MM.1S (cell line): ENCODE measurements at regions not wholly inside any gene's neighbourhood (a gene's known extent, or its start where the extent isn't known, plus 50 kb on each side); places are given as distances from the start of the nearest gene placed in this dataset.

ENCODE experiments used
- EZH2phosphoT487 ChIP-seq: fragments of 300-600 bp; sonication (generic); IDR thresholded peaks from 2 replicates; pipeline ENCODE4 v1.6.1; 2018; ENCODE audit warnings: antibody characterized with exemption, low read length
- TF ChIP-seq, protein P1 (sequence below): fragments of 300-600 bp; sonication (generic); IDR thresholded peaks from 2 replicates; pipeline ENCODE4 v1.5.1; 2016; ENCODE audit warnings: antibody characterized with exemption, low read length, mixed read lengths

DNA sequence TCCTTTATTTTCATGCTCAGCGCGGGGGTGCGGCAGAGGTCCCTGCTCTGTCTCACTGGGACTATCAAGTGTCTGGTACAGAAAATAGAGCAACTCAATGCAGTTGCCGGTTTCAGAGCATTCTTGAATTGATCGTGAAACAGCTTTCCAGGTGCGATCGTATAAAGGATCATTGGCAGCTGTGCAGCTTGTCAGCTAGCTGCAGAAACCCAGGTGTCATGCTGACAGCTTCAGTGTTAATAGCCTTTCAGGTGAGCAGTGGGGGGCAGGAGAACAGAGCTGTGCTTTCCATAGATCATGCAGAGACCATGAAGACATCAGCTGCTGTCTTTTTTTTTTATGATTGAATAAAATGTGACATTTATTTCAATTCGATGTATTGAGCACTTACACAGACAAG, 583.9 kb downstream of the NLGN4X start:
- TF ChIP-seq, protein P1, sequence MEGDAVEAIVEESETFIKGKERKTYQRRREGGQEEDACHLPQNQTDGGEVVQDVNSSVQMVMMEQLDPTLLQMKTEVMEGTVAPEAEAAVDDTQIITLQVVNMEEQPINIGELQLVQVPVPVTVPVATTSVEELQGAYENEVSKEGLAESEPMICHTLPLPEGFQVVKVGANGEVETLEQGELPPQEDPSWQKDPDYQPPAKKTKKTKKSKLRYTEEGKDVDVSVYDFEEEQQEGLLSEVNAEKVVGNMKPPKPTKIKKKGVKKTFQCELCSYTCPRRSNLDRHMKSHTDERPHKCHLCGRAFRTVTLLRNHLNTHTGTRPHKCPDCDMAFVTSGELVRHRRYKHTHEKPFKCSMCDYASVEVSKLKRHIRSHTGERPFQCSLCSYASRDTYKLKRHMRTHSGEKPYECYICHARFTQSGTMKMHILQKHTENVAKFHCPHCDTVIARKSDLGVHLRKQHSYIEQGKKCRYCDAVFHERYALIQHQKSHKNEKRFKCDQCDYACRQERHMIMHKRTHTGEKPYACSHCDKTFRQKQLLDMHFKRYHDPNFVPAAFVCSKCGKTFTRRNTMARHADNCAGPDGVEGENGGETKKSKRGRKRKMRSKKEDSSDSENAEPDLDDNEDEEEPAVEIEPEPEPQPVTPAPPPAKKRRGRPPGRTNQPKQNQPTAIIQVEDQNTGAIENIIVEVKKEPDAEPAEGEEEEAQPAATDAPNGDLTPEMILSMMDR, result no peak
- no peak for TF ChIP-seq EZH2phosphoT487
